Keratinocyte (primary cell): ENCODE measurements at regions not wholly inside any gene's neighbourhood (a gene's known extent, or its start where the extent isn't known, plus 50 kb on each side); places are given as distances from the start of the nearest gene placed in this dataset.

Experiments used
- DNase-seq: peaks from one replicate; pipeline ENCODE4 v3.0.0-alpha.2; 2011; ENCODE audit warnings: low read depth, missing footprints, low spot score
- FAIRE-seq: peaks from 2 replicates; lab custom pipeline; 2011; peaks lifted over from hg19 to GRCh38; lab: Jason Lieb, UNC
- H2AFZ ChIP-seq: 2 replicates; pipeline ENCODE4 v1.6.0; 2012; ENCODE audit warnings: low read length, control low read depth, inconsistent platforms; ENCODE audit not compliant: control insufficient read depth
- H3K27ac ChIP-seq: 2 replicates; pipeline ENCODE4 v1.5.1; 2011; ENCODE audit warnings: low read length; ENCODE audit not compliant: control insufficient read depth, insufficient read depth
- H3K27me3 ChIP-seq: 3 replicates; pipeline ENCODE4 v1.6.0; 2011; ENCODE audit warnings: low read length; ENCODE audit not compliant: control insufficient read depth, insufficient read depth; ENCODE audit errors: extremely low read depth
- H3K36me3 ChIP-seq, 2 experiments: 2 replicates in 1 of 2; 3 replicates in 1 of 2; pipeline ENCODE4 v1.5.1; 2011; ENCODE audit warnings: low read length in 2 of 2, mild to moderate bottlenecking in 1 of 2; ENCODE audit not compliant: control insufficient read depth in 2 of 2, insufficient read depth in 2 of 2; ENCODE audit errors: extremely low read depth in 1 of 2
- H3K4me1 ChIP-seq: 3 replicates; pipeline ENCODE4 v1.5.1; 2011; ENCODE audit warnings: low read length; ENCODE audit not compliant: control insufficient read depth, insufficient read depth; ENCODE audit errors: extremely low read depth
- H3K4me2 ChIP-seq: 3 replicates; pipeline ENCODE4 v1.6.0; 2011; ENCODE audit warnings: low read depth, low read length; ENCODE audit not compliant: control insufficient read depth, insufficient read depth; ENCODE audit errors: extremely low read depth
- H3K4me3 ChIP-seq, 3 experiments: fragments of 200-600 bp in 1 of 3; sonication (generic) in 1 of 3; 2 replicates in 2 of 3; 3 replicates in 1 of 3; pipeline ENCODE4 v1.5.1; 2011 to 2016; ENCODE audit warnings: low read length in 3 of 3, mild to moderate bottlenecking in 3 of 3, control low read depth in 2 of 3, inconsistent platforms in 1 of 3, low read depth in 1 of 3, mixed read lengths in 1 of 3, mixed run types in 1 of 3, moderate library complexity in 1 of 3; ENCODE audit not compliant: control insufficient read depth in 2 of 3, insufficient read depth in 2 of 3; ENCODE audit errors: extremely low read depth in 1 of 3
- H3K79me2 ChIP-seq: 2 replicates; pipeline ENCODE4 v1.6.0; 2012; ENCODE audit warnings: low read length; ENCODE audit not compliant: control insufficient read depth, insufficient read depth
- H3K9ac ChIP-seq: 3 replicates; pipeline ENCODE4 v1.6.0; 2011; ENCODE audit warnings: low read length; ENCODE audit not compliant: control insufficient read depth, insufficient read depth; ENCODE audit errors: extremely low read depth
- H3K9me1 ChIP-seq: 3 replicates; pipeline ENCODE4 v1.6.0; 2011; ENCODE audit warnings: low read length; ENCODE audit not compliant: control insufficient read depth, insufficient read depth; ENCODE audit errors: extremely low read depth
- H3K9me3 ChIP-seq: 2 replicates; pipeline ENCODE4 v1.5.1; 2012; ENCODE audit warnings: low read depth, low read length; ENCODE audit not compliant: control insufficient read depth
- H4K20me1 ChIP-seq: 3 replicates; pipeline ENCODE4 v1.6.0; 2011; ENCODE audit warnings: low read length; ENCODE audit not compliant: control insufficient read depth, insufficient read depth; ENCODE audit errors: extremely low read depth
- CTCF ChIP-seq, 3 experiments: IDR thresholded peaks in 1 of 3; conservative IDR thresholded peaks in 1 of 3; optimal IDR thresholded peaks in 1 of 3; 2 replicates in 2 of 3; 3 replicates in 1 of 3; pipeline versions ENCODE3 to v1.5.1; 2011; ENCODE audit warnings: low read length in 3 of 3, mild to moderate bottlenecking in 3 of 3, moderate library complexity in 2 of 3, control low read depth in 1 of 3, inconsistent platforms in 1 of 3; ENCODE audit not compliant: insufficient read depth in 2 of 3; ENCODE audit errors: extremely low read depth in 1 of 3
- EZH2 ChIP-seq: IDR thresholded peaks from one replicate; pipeline ENCODE4 v1.6.1; 2012; ENCODE audit warnings: inconsistent platforms, mild to moderate bottlenecking, low read length, moderate library complexity
- dilution Hi-C: fragments of 300-500 bp; cut with MboI; formaldehyde crosslinking; loops from one replicate; pipeline ENCODE4 v1.7.0; 2020; ENCODE audit warnings: low sequenced_read_pairs; ENCODE audit not compliant: extremely low pct_ligation_motif_present

- H3K79me2 ChIP-seq, result no peaks in the 10 kb centered on the region
- FAIRE-seq (no peak), DNase-seq (no peak)
- no peaks in the 10 kb centered on the region for H3K9me3 ChIP-seq
- no peak overlapping the region for H2AFZ ChIP-seq
- no peak overlapping the region for H3K4me2 ChIP-seq
- dilution Hi-C loops, result no loop called here
- H3K4me3 ChIP-seq, result no peak overlapping the region
- H3K4me1 ChIP-seq, result no peaks in the 10 kb centered on the region
- H3K27me3 ChIP-seq, result no peaks in the 10 kb centered on the region
- no peak overlapping the region for H3K27ac ChIP-seq
- TF ChIP-seq EZH2, result no peak
- TF ChIP-seq CTCF (optimal IDR thresholded peaks at IDR 0.05 in 1 of 3, IDR thresholded peaks at IDR 0.05 in 1 of 3, conservative IDR thresholded peaks at IDR 0.05 in 1 of 3; ENCODE audit: extremely low read depth in 1 of 3, insufficient read depth in 2 of 3, low read length in 3 of 3), result no peak
- no peaks in the 10 kb centered on the region for H3K36me3 ChIP-seq
- H4K20me1 ChIP-seq, result no peaks in the 10 kb centered on the region
- no peaks in the 10 kb centered on the region for H3K9me1 ChIP-seq
- H3K9ac ChIP-seq, result no peak overlapping the region
Observed at GRCh38 chr12:125639826-125640225, 574.6 kb downstream of the AACS start.

GRCh38 chr12:125643055-125643454 lies 577.8 kb downstream of the AACS start:
- Histone ChIP-seq H3K27ac (no peak overlapping the region), H3K36me3 (no peaks in the 10 kb centered on the region), H3K9me3 (no peaks in the 10 kb centered on the region), H2AFZ (no peak overlapping the region), H3K4me1 (no peaks in the 10 kb centered on the region), H4K20me1 (no peaks in the 10 kb centered on the region), H3K4me3 (no peak overlapping the region), H3K27me3 (no peaks in the 10 kb centered on the region), H3K9me1 (no peaks in the 10 kb centered on the region), H3K79me2 (no peaks in the 10 kb centered on the region), H3K9ac (no peak overlapping the region), H3K4me2 (no peak overlapping the region)
- DNase-seq (no peak), FAIRE-seq (no peak)
- no peak for TF ChIP-seq CTCF (optimal IDR thresholded peaks at IDR 0.05 in 1 of 3, IDR thresholded peaks at IDR 0.05 in 1 of 3, conservative IDR thresholded peaks at IDR 0.05 in 1 of 3; ENCODE audit: extremely low read depth in 1 of 3, insufficient read depth in 2 of 3, low read length in 3 of 3)
- no peak for TF ChIP-seq EZH2
- dilution Hi-C loops, result no loop called here
